ENCODE measurements at regions not wholly inside any gene's neighbourhood (a gene's known extent, or its start where the extent isn't known, plus 50 kb on each side); places are given as distances from the start of the nearest gene placed in this dataset.

DNA sequence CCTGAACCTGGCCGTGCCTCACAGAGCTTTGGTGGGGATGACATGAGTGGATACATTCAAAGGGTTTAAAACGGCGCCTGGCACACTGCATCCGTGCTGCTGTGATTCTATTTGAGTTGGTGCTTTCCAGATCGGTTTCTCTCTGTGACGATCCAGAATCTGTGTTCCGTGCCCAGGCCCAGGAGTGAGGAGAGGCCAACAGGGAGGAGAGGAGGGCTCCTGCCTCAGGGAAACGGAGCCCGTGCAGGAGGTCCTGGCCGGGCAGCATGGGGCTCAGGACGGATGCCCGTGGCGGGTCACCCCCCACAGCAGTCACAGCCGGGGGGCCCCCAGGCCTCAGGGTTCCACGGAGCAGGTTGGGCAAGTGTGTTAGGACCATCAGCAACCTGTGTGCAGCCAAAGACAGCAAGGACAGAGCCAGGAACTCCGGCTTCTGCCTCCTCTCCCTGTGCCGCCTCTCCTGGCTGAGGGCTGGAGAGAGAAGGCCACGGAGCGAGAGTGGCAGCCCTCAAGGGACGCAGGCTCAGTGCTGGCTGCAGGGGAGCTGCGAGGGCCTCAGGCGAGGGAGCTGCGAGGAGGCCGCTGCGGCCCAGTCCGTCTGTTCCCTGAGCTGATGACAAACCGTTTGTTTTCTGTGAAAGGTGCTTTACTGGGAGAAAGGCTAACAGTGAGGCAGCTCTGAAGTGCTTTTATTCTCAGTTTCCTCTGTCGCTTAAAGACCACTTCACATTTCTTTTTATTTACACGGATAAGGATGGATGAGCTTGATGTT is 99.3 kb downstream of the METRNL start:
- TF ChIP-seq, protein P1, sequence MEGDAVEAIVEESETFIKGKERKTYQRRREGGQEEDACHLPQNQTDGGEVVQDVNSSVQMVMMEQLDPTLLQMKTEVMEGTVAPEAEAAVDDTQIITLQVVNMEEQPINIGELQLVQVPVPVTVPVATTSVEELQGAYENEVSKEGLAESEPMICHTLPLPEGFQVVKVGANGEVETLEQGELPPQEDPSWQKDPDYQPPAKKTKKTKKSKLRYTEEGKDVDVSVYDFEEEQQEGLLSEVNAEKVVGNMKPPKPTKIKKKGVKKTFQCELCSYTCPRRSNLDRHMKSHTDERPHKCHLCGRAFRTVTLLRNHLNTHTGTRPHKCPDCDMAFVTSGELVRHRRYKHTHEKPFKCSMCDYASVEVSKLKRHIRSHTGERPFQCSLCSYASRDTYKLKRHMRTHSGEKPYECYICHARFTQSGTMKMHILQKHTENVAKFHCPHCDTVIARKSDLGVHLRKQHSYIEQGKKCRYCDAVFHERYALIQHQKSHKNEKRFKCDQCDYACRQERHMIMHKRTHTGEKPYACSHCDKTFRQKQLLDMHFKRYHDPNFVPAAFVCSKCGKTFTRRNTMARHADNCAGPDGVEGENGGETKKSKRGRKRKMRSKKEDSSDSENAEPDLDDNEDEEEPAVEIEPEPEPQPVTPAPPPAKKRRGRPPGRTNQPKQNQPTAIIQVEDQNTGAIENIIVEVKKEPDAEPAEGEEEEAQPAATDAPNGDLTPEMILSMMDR (IDR thresholded peaks at IDR 0.05; ENCODE audit: low read depth, low read length) = no peak
- no peak for TF ChIP-seq EZH2phosphoT487 (IDR thresholded peaks at IDR 0.05; ENCODE audit: low read depth)

All from OCI-LY3 (cell line).